SIG-M5 treated with dmso at 0.1 percent for 504 hours (cell line): ENCODE measurements at regions not wholly inside any gene's neighbourhood (a gene's known extent, or its start where the extent isn't known, plus 50 kb on each side); places are given as distances from the start of the nearest gene placed in this dataset.

Source experiments
- DNase-seq: peaks from one replicate; lab custom pipeline; 2025; ENCODE audit not compliant: unreplicated experiment; lab: John Stamatoyannopoulos, UW

DNA sequence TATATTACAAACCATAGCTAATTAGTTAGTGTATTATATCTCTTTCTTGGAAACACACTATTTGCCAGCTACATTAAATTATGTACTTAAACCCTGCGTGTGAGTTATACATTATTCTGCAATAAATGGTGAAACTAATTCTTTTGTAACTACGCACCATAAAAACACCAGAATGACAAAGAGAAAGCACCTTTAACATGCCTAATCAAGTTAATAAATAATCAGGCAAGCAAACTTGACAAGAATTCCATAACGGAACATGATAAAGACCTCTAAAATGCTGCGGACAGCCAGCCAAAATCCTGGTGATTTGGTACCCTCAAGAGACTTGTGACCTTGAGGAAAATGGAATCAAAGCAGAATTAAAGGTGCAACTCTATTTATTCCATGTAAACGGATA lies 375.3 kb upstream of the KITLG start:
- DNase-seq = no peak

- no peak for DNase-seq
Observed at GRCh38 chr12:88953029-88953586, 372.8 kb upstream of the KITLG start.

- DNase-seq = no peak
Observed at GRCh38 chr12:88952562-88952942, 372.3 kb upstream of the KITLG start.

DNA sequence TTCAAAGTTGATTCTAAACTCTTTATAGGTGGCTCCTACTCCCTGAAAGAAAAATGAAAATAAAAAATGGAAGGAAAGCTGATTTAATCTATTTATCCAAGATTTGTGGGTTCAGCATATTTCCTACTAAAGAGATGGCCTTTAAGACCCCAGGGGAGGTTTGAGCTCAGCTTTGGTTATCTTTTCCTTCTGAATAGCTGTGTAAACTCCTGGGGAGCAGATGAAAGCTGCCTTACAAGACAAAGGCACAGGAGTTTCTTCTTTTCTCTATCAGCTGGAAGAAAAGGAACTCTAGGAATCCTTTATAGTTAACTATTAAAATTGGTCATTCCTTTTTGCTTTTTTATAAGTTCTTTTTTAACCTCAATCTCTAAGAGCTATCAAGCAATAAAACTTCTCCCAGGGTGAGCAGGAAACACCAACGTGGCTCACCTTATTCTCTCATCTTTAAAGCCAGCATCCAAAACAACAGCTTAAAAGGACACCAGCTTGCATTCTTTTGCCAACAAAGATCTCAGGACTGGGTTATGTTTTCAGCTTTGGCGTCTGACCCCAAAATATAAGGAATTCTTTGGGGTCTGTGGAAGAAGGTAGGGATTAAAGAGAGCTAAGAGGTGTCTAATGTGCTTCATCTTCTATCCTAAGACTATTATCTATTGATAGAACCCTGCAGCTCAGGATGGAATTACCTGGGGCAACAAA lies 371.7 kb upstream of the KITLG start:
- no peak for DNase-seq

GRCh38 chr12:88951177-88951576 lies 370.9 kb upstream of the KITLG start:
- no peak for DNase-seq

- no peak for DNase-seq
Observed at GRCh38 chr12:88947486-88948043, 367.3 kb upstream of the KITLG start.

DNA sequence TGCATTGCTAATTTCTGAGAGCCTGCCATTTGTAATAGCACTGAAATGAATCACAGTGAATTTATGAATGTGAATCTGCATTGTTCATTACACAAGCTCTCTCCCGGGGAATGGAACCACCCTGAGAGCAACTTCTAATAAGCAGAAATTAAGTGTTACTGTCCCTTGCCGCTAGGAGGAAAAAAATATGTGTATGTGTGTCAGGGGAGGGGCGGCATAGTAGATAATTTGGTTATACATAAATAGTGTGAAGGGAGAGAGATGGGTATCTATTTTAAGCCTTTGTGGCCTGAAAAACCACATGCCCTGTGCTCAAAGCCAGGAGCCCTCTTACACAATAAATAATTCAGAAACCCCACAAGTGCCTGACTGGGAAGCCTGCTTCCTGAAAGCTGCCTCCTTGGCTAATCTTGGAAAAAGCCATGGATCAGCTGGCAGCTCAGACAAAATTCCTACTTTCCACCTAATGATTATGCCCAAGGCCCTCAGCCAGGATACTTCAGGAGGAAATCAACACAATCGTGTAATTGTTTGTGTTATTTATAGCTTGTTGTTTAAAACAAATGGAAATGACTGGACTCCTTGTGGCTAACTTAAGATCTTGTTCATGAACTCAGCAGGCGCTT lies 366.2 kb upstream of the KITLG start:
- peak; percentile 48 for DNase-seq

DNA sequence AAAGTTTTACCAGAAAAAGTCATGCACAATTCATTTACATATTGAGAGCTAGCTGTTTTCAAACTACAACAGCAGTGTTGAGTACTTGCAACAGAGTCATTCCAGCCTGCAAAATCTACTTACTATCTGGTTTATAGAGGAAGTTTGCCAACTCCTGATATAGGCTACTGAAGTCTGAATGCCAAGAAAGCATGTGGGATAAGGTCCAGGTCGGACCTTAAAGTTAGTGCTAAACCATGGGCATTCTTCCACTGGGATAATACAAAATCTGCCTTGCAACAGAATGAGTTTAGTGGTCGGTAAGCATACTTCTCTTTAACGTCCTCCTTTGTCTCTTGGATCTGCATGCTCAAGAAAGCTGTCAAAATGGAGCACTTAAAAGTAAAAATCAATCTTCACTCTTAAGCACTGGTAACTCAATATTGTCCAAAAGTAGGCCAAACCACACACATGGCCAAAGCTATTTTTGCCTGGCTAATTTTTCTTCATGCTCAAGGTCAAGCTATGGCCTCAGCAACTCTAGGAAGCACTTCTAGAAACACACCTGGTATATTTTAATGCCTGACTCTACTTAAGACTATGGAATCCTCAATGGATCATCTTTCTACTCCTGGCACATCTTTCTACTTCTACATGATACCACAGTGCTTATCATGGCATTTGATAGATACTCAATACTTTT lies 364.9 kb upstream of the KITLG start:
- DNase-seq = no peak

GRCh38 chr12:88944397-88944796 lies 364.1 kb upstream of the KITLG start:
- no peak for DNase-seq

DNA sequence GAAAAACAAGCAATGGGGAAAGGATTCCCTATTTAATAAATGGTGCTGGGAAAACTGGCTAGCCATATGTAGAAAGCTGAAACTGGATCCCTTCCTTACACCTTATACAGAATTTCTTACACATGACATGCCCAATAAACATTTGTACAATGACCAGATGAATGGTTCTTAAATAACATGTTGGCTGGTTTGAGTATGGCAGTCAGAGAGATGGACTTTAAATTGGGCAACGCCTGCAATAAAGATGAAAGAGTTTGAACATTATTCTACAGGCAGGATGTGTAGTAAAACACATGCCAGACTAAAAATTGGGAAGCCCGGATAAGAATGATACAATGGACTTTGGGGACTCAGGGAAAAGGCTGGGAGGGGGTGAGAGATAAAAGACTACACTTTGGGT lies 360.6 kb upstream of the KITLG start:
- no peak for DNase-seq

- no peak for DNase-seq
Observed at GRCh38 chr12:88935856-88936255, 355.6 kb upstream of the KITLG start.

GRCh38 chr12:88934163-88934747 lies 354.0 kb upstream of the KITLG start:
- no peak for DNase-seq

DNA sequence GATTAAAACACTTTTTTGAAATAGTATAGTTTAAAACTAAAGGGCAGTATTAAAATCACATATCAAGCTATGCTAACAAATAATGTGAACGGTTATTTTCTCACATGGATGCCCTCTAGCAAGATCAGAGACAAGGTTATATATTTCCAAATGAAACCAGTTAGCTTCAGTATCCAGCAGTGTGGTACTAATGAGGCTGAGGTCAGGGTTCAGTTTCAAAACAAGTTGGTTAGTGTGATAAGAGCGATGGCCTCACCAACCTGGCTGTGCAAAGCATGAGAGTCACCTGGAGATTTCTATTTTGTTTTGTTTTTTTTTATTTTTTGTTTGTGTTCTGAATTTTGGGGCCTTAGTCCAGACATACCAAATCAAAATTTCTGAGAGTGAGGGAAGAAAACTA lies 352.2 kb upstream of the KITLG start:
- no peak for DNase-seq

GRCh38 chr12:88931598-88931997 lies 351.3 kb upstream of the KITLG start:
- no peak for DNase-seq

DNA sequence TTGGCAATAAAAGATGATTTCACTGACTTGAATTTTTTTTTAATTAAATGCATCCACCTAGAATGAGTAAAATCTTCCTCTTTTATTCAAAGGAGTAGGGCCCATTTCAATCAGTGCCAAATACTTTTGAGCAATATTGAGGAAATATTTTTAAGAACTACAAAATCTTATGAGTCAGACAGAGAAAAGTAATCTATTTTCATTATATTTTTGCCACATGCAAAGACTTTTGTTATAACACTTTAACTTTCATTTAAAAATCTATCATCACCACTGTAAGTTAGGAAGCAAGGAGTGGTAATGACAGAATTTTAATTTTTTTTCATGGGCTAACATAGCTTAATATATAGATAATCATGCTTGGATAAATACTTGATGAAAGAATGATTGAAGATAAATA lies 345.2 kb upstream of the KITLG start:
- no peak for DNase-seq

GRCh38 chr12:88924162-88924561 lies 343.9 kb upstream of the KITLG start:
- no peak for DNase-seq

GRCh38 chr12:88923631-88924030 lies 343.4 kb upstream of the KITLG start:
- DNase-seq = no peak

DNA sequence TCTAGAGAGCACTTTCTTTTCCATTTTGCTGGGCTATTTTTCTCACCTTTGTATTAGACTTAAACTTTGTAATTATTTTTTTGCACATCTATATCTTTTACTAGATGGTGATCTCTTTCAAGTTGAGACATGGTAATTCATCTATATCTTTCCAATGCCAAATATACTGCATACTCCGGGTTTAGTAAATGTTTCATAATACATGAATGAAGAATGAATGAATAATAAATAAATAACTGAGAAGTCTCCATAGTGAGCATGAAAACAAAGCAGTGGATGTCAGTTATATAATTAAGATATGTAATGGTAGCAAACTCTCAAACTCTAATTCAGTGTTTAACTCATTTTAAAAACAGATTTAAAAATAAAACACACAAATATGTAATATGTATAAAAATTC lies 342.5 kb upstream of the KITLG start:
- no peak for DNase-seq

DNA sequence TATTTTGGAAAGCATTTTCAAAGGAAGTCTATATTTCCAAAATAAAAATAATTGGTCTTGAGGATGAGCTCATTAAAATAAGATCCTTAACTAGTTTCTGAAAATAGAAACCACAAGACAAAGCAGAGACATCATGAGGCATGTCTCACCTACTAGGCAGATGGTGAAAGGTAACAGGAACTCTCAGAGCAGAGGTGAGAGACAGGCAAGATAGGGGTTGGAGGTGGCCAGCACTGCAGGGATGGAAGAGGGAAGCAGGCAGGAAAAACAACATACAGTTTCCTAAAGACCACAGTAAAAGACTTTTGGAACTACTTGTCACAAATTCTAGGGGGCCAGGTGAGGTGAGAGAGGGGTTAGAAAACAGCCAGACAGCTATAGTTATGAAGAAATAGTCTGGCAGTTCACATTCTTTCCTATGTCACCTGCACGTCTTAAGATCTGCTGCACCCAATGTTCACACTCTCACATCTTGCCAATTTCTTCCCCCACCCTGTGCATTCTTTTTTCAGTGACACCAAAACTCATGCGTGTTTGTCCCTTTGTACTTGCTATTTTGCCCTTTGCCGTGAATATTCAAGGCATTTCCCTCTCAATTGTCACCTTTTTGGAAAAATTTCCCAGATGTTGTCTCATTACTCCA lies 341.7 kb upstream of the KITLG start:
- DNase-seq = no peak

- no peak for DNase-seq
Observed at GRCh38 chr12:88921434-88921833, 341.2 kb upstream of the KITLG start.

- DNase-seq = no peak
Observed at GRCh38 chr12:88918161-88918560, 337.9 kb upstream of the KITLG start.
